Erythroblast (primary cell): ENCODE measurements at regions not wholly inside any gene's neighbourhood (a gene's known extent, or its start where the extent isn't known, plus 50 kb on each side); places are given as distances from the start of the nearest gene placed in this dataset.

ENCODE experiments used
- GATA1 ChIP-seq: IDR thresholded peaks from 2 replicates; pipeline ENCODE4 v1.6.1; 2011; ENCODE audit warnings: low read depth, mild to moderate bottlenecking, control low read depth, low read length, moderate library complexity
- POLR2A ChIP-seq: IDR thresholded peaks from 2 replicates; pipeline ENCODE4 v1.6.1; 2011; ENCODE audit warnings: mild to moderate bottlenecking, low read length

- TF ChIP-seq POLR2A (no peak), GATA1 (no peak)
Observed at GRCh38 chr10:52666931-52667330, 105.7 kb downstream of the MBL2 start.
